PC-3 (cell line): ENCODE measurements at regions not wholly inside any gene's neighbourhood (a gene's known extent, or its start where the extent isn't known, plus 50 kb on each side); places are given as distances from the start of the nearest gene placed in this dataset.

Experiments used
- ATAC-seq: fragments of 200-7000 bp; cut with Tn5 transposase; 2 replicates; pipeline ENCODE4 v1.9.1; 2020; ENCODE audit warnings: mild to moderate bottlenecking, moderate library complexity
- BruUV-seq: library from RNA; stranded (reverse); fragments of 400-500 nt; replicated peaks from 2 replicates; lab custom pipeline; 2021; lab: Mats Ljungman, UMichigan
- CTCF ChIA-PET: fragments of 300-600 bp; sonication (Branson Sonifier 250); formaldehyde crosslinking; loops from one replicate; lab custom pipeline; 2022; ENCODE audit warnings: antibody characterized with exemption; lab: Charles Lee
- POLR2A ChIA-PET: fragments of 300-600 bp; sonication (Branson Sonifier 250); formaldehyde crosslinking; loops from one replicate; lab custom pipeline; 2022; ENCODE audit warnings: antibody characterized with exemption; ENCODE audit not compliant: unreplicated experiment; lab: Charles Lee
- DNase-seq: peaks from one replicate; pipeline ENCODE4 v3.0.0-alpha.2; 2015
- H2AFZ ChIP-seq: fragments of 300-600 bp; sonication (generic); 2 replicates; pipeline ENCODE4 v1.6.0; 2016; ENCODE audit warnings: antibody characterized with exemption, low read length
- H3F3A ChIP-seq: fragments of 300-600 bp; sonication (generic); one replicate; pipeline ENCODE4 v1.6.0; 2017; ENCODE audit warnings: antibody characterized with exemption, low read length, control low read depth, mild to moderate bottlenecking; ENCODE audit not compliant: unreplicated experiment
- H3K27ac ChIP-seq: fragments of 300-600 bp; sonication (generic); 2 replicates; pipeline ENCODE4 v1.5.1; 2016; ENCODE audit warnings: mild to moderate bottlenecking, low read length
- H3K27me3 ChIP-seq: fragments of 300-600 bp; sonication (generic); 2 replicates; pipeline ENCODE4 v1.6.1; 2016; ENCODE audit warnings: low read length, mixed read lengths
- H3K36me3 ChIP-seq: fragments of 300-600 bp; sonication (generic); 2 replicates; pipeline ENCODE4 v1.6.1; 2016; ENCODE audit warnings: low read depth, mixed run types, low read length, mixed read lengths
- H3K4me1 ChIP-seq: fragments of 300-600 bp; sonication (generic); 2 replicates; pipeline ENCODE4 v1.5.1; 2016; ENCODE audit warnings: low read length; ENCODE audit not compliant: insufficient read depth
- H3K4me2 ChIP-seq: fragments of 300-600 bp; sonication (generic); 2 replicates; pipeline ENCODE4 v1.6.0; 2016; ENCODE audit warnings: low read length
- H3K4me3 ChIP-seq: fragments of 300-600 bp; sonication (generic); 2 replicates; pipeline ENCODE4 v1.5.1; 2016; ENCODE audit warnings: mild to moderate bottlenecking, low read length, mixed read lengths
- H3K79me2 ChIP-seq: fragments of 300-600 bp; sonication (generic); 2 replicates; pipeline ENCODE4 v1.6.1; 2017; ENCODE audit warnings: low read length, mixed read lengths
- H3K9ac ChIP-seq: fragments of 300-600 bp; sonication (generic); 2 replicates; pipeline ENCODE4 v1.6.0; 2016; ENCODE audit warnings: mild to moderate bottlenecking, low read length
- H3K9me2 ChIP-seq: fragments of 300-600 bp; sonication (generic); replicated peaks from 2 replicates; pipeline ENCODE4 v1.6.1; 2016; ENCODE audit warnings: mixed run types, low read length, mixed read lengths
- H3K9me3 ChIP-seq: fragments of 300-600 bp; sonication (generic); 2 replicates; pipeline ENCODE4 v1.6.1; 2016; ENCODE audit warnings: low read length, mixed read lengths
- H4K20me1 ChIP-seq: fragments of 300-600 bp; sonication (generic); 2 replicates; pipeline ENCODE4 v1.6.1; 2016; ENCODE audit warnings: low read length, mixed read lengths
- EZH2 ChIP-seq: fragments of 300-600 bp; sonication (generic); IDR thresholded peaks from one replicate; pipeline ENCODE4 v1.6.1; 2017; ENCODE audit warnings: antibody characterized with exemption, mild to moderate bottlenecking, low read length; ENCODE audit not compliant: unreplicated experiment
- EZH2phosphoT487 ChIP-seq: fragments of 300-600 bp; sonication (generic); IDR thresholded peaks from 2 replicates; pipeline ENCODE4 v1.6.1; 2018; ENCODE audit warnings: mild to moderate bottlenecking, antibody characterized with exemption, low read length, borderline replicate concordance
- intact Hi-C: fragments of 100-400 bp; cut with micrococcal nuclease; formaldehyde crosslinking; loops from 2 replicates; pipeline ENCODE4 v1.9.0; 2023
- TF ChIP-seq, protein P1 (sequence below): fragments of 300-600 bp; sonication (generic); conservative IDR thresholded peaks from 2 replicates; pipeline ENCODE4 v1.5.1; 2017; ENCODE audit warnings: antibody characterized with exemption, low read depth, mild to moderate bottlenecking, low read length

DNA sequence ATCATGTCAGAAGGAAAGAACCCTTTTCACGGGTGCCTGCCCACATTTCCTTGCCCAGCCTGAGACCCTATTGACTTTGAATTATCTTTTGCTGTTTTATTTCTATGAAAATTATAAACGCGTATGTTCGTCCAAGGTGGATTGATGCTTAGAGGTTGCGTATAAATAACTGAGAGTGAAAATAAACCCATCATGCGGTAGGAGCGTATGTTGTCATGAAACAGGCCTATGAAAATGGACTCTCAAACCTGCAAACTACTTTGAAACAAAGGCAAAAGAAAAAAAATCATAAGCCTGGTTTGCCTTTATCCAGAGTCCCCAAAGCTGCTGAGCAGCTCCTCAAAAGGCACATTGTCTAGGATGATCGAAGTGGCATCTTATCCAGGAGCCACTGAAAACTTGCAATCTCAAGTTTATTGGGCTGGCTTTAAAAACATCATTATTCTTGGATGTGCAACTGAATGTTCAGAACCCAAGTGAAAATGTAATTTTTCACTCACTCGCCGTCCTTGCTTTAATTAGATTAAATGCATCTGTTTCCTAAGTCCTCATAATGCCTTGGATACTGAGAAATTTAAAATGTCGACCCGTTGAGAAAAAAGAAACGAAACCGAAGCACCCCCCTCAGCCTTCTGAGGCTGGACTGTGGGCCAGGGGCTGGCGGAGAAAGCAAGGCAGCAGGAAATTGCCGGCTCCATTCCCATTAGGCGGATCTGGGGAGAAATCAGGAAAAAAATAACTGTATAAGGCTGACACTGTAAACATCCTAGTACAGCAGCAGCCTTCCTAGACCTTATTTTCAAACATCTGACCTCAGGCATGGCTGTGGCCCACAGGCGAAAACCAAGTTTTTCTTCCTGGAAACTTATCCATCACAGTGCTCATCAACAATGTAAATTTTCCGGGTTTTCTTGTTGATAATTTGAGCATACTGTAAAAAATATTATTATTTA lies 82.9 kb upstream of the PPARA start:
- Histone ChIP-seq H3K4me1 (peaks cover 57% of the 10 kb centered on the region), H3K9ac (peak overlapping the region; percentile 100), H3K9me3 (no peaks in the 10 kb centered on the region), H4K20me1 (peaks cover 2% of the 10 kb centered on the region; the same call in 1 of the 2 replicates), H3K4me2 (peak overlapping the region; percentile 100), H3K27ac (peak overlapping the region; percentile 99), H2AFZ (0 out of 2 replicates have a peak overlapping the region, but pooled peaks have one; percentile 33), H3K36me3 (peaks cover 2% of the 10 kb centered on the region; the same call in 1 of the 2 replicates), H3F3A (no peaks in the 10 kb centered on the region), H3K27me3 (no peaks in the 10 kb centered on the region), H3K9me2 (no peaks in the 10 kb centered on the region), H3K4me3 (peak overlapping the region; percentile 66), H3K79me2 (peaks cover 89% of the 10 kb centered on the region)
- BruUV-seq, result no TSS peak
- intact Hi-C loops, result loop anchor here (1.0 to 2.0 kb wide), 3 partner anchors 9 to 61 kb away; no protein-coding TSS in a partner anchor
- CTCF ChIA-PET, result interaction anchor here (0.7 to 1.0 kb wide), 2 partner anchors 8 to 61 kb away, joined by 4 read pairs; no protein-coding TSS in a partner anchor
- peak; percentile 36 for DNase-seq
- POLR2A ChIA-PET, result interaction anchor here (0.6 kb wide), 1 partner anchor 821 kb away, joined by 3 read pairs; no protein-coding TSS in a partner anchor
- TF ChIP-seq, protein P1, sequence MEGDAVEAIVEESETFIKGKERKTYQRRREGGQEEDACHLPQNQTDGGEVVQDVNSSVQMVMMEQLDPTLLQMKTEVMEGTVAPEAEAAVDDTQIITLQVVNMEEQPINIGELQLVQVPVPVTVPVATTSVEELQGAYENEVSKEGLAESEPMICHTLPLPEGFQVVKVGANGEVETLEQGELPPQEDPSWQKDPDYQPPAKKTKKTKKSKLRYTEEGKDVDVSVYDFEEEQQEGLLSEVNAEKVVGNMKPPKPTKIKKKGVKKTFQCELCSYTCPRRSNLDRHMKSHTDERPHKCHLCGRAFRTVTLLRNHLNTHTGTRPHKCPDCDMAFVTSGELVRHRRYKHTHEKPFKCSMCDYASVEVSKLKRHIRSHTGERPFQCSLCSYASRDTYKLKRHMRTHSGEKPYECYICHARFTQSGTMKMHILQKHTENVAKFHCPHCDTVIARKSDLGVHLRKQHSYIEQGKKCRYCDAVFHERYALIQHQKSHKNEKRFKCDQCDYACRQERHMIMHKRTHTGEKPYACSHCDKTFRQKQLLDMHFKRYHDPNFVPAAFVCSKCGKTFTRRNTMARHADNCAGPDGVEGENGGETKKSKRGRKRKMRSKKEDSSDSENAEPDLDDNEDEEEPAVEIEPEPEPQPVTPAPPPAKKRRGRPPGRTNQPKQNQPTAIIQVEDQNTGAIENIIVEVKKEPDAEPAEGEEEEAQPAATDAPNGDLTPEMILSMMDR, result no peak
- TF ChIP-seq EZH2, result no peak
- no peak for TF ChIP-seq EZH2phosphoT487
- ATAC-seq, result no peak

DNA sequence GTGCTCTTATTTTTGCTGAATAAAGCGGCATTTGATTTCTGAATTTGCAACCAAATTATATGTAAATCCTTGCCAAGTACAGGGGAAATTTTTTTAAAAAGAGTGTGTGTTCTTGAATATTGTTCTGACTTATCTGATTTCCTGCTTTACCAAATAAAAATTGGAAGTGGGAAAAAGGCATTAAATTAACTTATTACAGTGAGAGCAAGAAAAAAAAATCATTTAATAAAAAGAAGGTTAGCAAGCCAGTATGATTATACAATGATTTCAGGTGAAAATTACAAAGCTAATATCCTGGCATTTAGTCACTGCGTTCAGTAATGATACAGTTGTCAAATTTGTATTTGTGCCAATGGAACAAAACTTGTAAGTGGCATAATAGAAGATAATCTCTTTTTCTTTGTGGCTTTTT lies 82.1 kb upstream of the PPARA start:
- no peak for TF ChIP-seq EZH2
- TF ChIP-seq, protein P1, result no peak
- TF ChIP-seq EZH2phosphoT487, result no peak
- ChIA-PET POLR2A (no interaction called here), CTCF (interaction anchor here (1.0 kb wide), 1 partner anchor 62 kb away, joined by 4 read pairs; no protein-coding TSS in a partner anchor)
- Histone ChIP-seq H3K4me1 (peaks cover 49% of the 10 kb centered on the region), H3K27me3 (no peaks in the 10 kb centered on the region), H3K4me3 (peak overlapping the region; percentile 66), H3K27ac (peak overlapping the region; percentile 99), H4K20me1 (peaks cover 10% of the 10 kb centered on the region), H3K9ac (peak overlapping the region; percentile 100), H3K9me2 (no peaks in the 10 kb centered on the region), H3F3A (no peaks in the 10 kb centered on the region), H3K79me2 (peaks cover 89% of the 10 kb centered on the region), H3K4me2 (peak overlapping the region; percentile 100), H3K9me3 (no peaks in the 10 kb centered on the region), H2AFZ (no peak overlapping the region), H3K36me3 (peaks cover 9% of the 10 kb centered on the region)
- BruUV-seq, result no TSS peak
- ATAC-seq (no peak), DNase-seq (peak; percentile 19)
- intact Hi-C loops, result loop anchor here (2.0 kb wide), 2 partner anchors 13 to 61 kb away; no protein-coding TSS in a partner anchor
